ENCODE measurements at regions not wholly inside any gene's neighbourhood (a gene's known extent, or its start where the extent isn't known, plus 50 kb on each side); places are given as distances from the start of the nearest gene placed in this dataset.

- TF ChIP-seq ZNF567 (CRISPR knock-in tag; IDR thresholded peaks at IDR 0.05; ENCODE audit: borderline replicate concordance) (no peak), TBX2 (CRISPR knock-in tag; IDR thresholded peaks at IDR 0.05; ENCODE audit: borderline replicate concordance) (peak; percentile 21; the same call in 1 of the 2 replicates), JUN (CRISPR knock-in tag; IDR thresholded peaks at IDR 0.05) (no peak), RBM22 (optimal IDR thresholded peaks at IDR 0.05; ENCODE audit: low read length) (no peak), ZBTB38 (CRISPR knock-in tag; IDR thresholded peaks at IDR 0.05) (peak; percentile 32), ZNF740 (CRISPR knock-in tag; IDR thresholded peaks at IDR 0.05) (no peak), BCL3 (CRISPR knock-in tag; IDR thresholded peaks at IDR 0.05) (peak; percentile 72; the same call in 1 of the 2 replicates), ZNF503 (CRISPR knock-in tag; IDR thresholded peaks at IDR 0.05) (no peak), ZNF101 (CRISPR knock-in tag; IDR thresholded peaks at IDR 0.05; ENCODE audit: borderline replicate concordance, low read depth) (no peak), REPIN1 (CRISPR knock-in tag; IDR thresholded peaks at IDR 0.05; ENCODE audit: borderline replicate concordance, low read depth) (peak; percentile 51; the same call in 1 of the 2 replicates), ZBTB34 (CRISPR knock-in tag; IDR thresholded peaks at IDR 0.05) (peak; percentile 61; the same call in 1 of the 2 replicates), ZNF367 (CRISPR knock-in tag; IDR thresholded peaks at IDR 0.05; ENCODE audit: borderline replicate concordance) (no peak), IKZF4 (CRISPR knock-in tag; IDR thresholded peaks at IDR 0.05; ENCODE audit: borderline replicate concordance, low read depth, not compliant biosample characterization) (no peak), ZBTB44 (CRISPR knock-in tag; IDR thresholded peaks at IDR 0.05) (0 out of 2 replicates have a peak, but pooled peaks have one; percentile 31), ZNF354B (CRISPR knock-in tag; IDR thresholded peaks at IDR 0.05) (no peak), ZNF329 (CRISPR knock-in tag; IDR thresholded peaks at IDR 0.05; ENCODE audit: low read depth) (no peak), ZNF432 (CRISPR knock-in tag; IDR thresholded peaks at IDR 0.05; ENCODE audit: borderline replicate concordance) (no peak), ZNF34 (CRISPR knock-in tag; IDR thresholded peaks at IDR 0.05; ENCODE audit: borderline replicate concordance) (no peak), TCF7 (IDR thresholded peaks at IDR 0.05; ENCODE audit: low read depth) (no peak), SOX6 (IDR thresholded peaks at IDR 0.05) (no peak), SOX6 (CRISPR knock-in tag; IDR thresholded peaks at IDR 0.05) (peak; percentile 22; the same call in 1 of the 2 replicates), ZNF580 (CRISPR knock-in tag; IDR thresholded peaks at IDR 0.05; ENCODE audit: borderline replicate concordance, low read depth) (peak; percentile 24; the same call in 1 of the 2 replicates), ZNF3 (CRISPR knock-in tag; IDR thresholded peaks at IDR 0.05) (no peak)
These were observed 75.2 kb downstream of the OR2B2 start (continued) for GRCh38 chr6:27836783-27837624.

Data from HepG2 (cell line).